IMR-90 (cell line): ENCODE measurements at regions not wholly inside any gene's neighbourhood (a gene's known extent, or its start where the extent isn't known, plus 50 kb on each side); places are given as distances from the start of the nearest gene placed in this dataset.

Source experiments
- ATAC-seq: fragments of 200-7000 bp; cut with Tn5 transposase; 2 replicates; pipeline ENCODE4 v1.9.1; 2020; ENCODE audit warnings: low read depth, mild to moderate bottlenecking, moderate library complexity
- BruUV-seq: library from RNA; stranded (reverse); fragments of 400-500 nt; replicated peaks from 2 replicates; lab custom pipeline; 2021; lab: Mats Ljungman, UMichigan
- CTCF ChIA-PET: fragments of 300-600 bp; formaldehyde crosslinking; extraction: SDS; loops from one replicate; lab custom pipeline; 2021; ENCODE audit warnings: antibody characterized with exemption; lab: Yijun Ruan, JAX
- POLR2A ChIA-PET: fragments of 300-600 bp; sonication (Branson Sonifier 250); formaldehyde crosslinking; loops from one replicate; lab custom pipeline; 2022; ENCODE audit warnings: antibody characterized with exemption; ENCODE audit not compliant: unreplicated experiment; lab: Charles Lee
- DNase-seq: peaks from one replicate; pipeline ENCODE4 v3.0.0; 2013
- H2AFZ ChIP-seq: replicated peaks from 2 replicates; pipeline ENCODE3; 2013; ENCODE audit warnings: low read length, mild to moderate bottlenecking; ENCODE audit not compliant: poor library complexity
- H2AK5ac ChIP-seq: 2 replicates; pipeline ENCODE4 v1.6.1; 2013; ENCODE audit warnings: low read depth, low read length, inconsistent platforms
- H2AK9ac ChIP-seq: replicated peaks from 2 replicates; pipeline ENCODE3; 2013; ENCODE audit warnings: mild to moderate bottlenecking, low read depth, low read length, moderate library complexity; ENCODE audit not compliant: poor library complexity
- H2BK120ac ChIP-seq: 2 replicates; pipeline ENCODE4 v1.6.1; 2013; ENCODE audit warnings: low read depth, low read length, inconsistent platforms
- H2BK15ac ChIP-seq: 3 replicates; pipeline ENCODE4 v1.6.1; 2013; ENCODE audit warnings: low read depth, low read length, inconsistent platforms
- H2BK20ac ChIP-seq: 2 replicates; pipeline ENCODE4 v1.6.1; 2013; ENCODE audit warnings: low read depth, mild to moderate bottlenecking, inconsistent platforms, low read length, moderate library complexity
- H2BK5ac ChIP-seq: 2 replicates; pipeline ENCODE4 v1.6.1; 2013; ENCODE audit warnings: mild to moderate bottlenecking, low read depth, low read length, inconsistent platforms; ENCODE audit not compliant: poor library complexity, severe bottlenecking
- H3K14ac ChIP-seq: replicated peaks from 2 replicates; pipeline ENCODE4 v1.6.1; 2013; ENCODE audit warnings: low read depth, low read length, inconsistent platforms
- H3K18ac ChIP-seq: 2 replicates; pipeline ENCODE4 v1.6.1; 2013; ENCODE audit warnings: low read depth, low read length, control low read depth
- H3K23ac ChIP-seq: 2 replicates; pipeline ENCODE4 v1.6.1; 2013; ENCODE audit warnings: low read depth, low read length, inconsistent platforms
- H3K27ac ChIP-seq: 2 replicates; pipeline ENCODE4 v1.5.1; 2013; ENCODE audit warnings: mild to moderate bottlenecking, control low read depth, low read length; ENCODE audit not compliant: insufficient read depth
- H3K27me3 ChIP-seq: 2 replicates; pipeline ENCODE4 v1.6.1; 2013; ENCODE audit warnings: low read length; ENCODE audit not compliant: control insufficient read depth, insufficient read depth
- H3K36me3 ChIP-seq: 2 replicates; pipeline ENCODE4 v1.6.1; 2013; ENCODE audit warnings: low read length, mixed read lengths; ENCODE audit not compliant: control insufficient read depth, insufficient read depth
- H3K4ac ChIP-seq: 2 replicates; pipeline ENCODE4 v1.6.1; 2013; ENCODE audit warnings: low read depth, low read length, inconsistent platforms
- H3K4me1 ChIP-seq: 2 replicates; pipeline ENCODE4 v1.6.1; 2013; ENCODE audit warnings: low read length, mixed read lengths; ENCODE audit not compliant: control insufficient read depth, insufficient read depth
- H3K4me2 ChIP-seq: 2 replicates; pipeline ENCODE4 v1.6.1; 2013; ENCODE audit warnings: low read depth, mild to moderate bottlenecking, control low read depth, low read length, moderate library complexity
- H3K4me3 ChIP-seq: 2 replicates; pipeline ENCODE4 v1.5.1; 2013; ENCODE audit warnings: low read depth, mild to moderate bottlenecking, control low read depth, low read length, moderate library complexity; ENCODE audit not compliant: insufficient read depth
- H3K56ac ChIP-seq: 2 replicates; pipeline ENCODE4 v1.6.1; 2013; ENCODE audit warnings: low read length, inconsistent platforms; ENCODE audit not compliant: insufficient read depth; ENCODE audit errors: extremely low read depth
- H3K79me1 ChIP-seq, 2 experiments: 2 replicates each; pipeline ENCODE4 v1.6.1; 2013; ENCODE audit warnings: low read length in 2 of 2, inconsistent platforms in 1 of 2, low read depth in 1 of 2
- H3K9ac ChIP-seq: 2 replicates; pipeline ENCODE4 v1.6.1; 2013; ENCODE audit warnings: low read depth, low read length, control low read depth
- H3K9me1 ChIP-seq: 2 replicates; pipeline ENCODE4 v1.6.1; 2013; ENCODE audit warnings: low read length, inconsistent platforms; ENCODE audit not compliant: insufficient read depth
- H3K9me3 ChIP-seq: 2 replicates; pipeline ENCODE4 v1.6.1; 2013; ENCODE audit warnings: low read length; ENCODE audit not compliant: control insufficient read depth, insufficient read depth
- H4K20me1 ChIP-seq: 2 replicates; pipeline ENCODE4 v1.6.1; 2013; ENCODE audit warnings: low read length, inconsistent platforms; ENCODE audit not compliant: insufficient read depth
- H4K5ac ChIP-seq: 2 replicates; pipeline ENCODE4 v1.6.1; 2013; ENCODE audit warnings: mild to moderate bottlenecking, low read depth, low read length, control low read depth
- H4K8ac ChIP-seq, 2 experiments: 2 replicates each; pipeline ENCODE4 v1.6.1; 2013; ENCODE audit warnings: low read depth in 2 of 2, low read length in 2 of 2, control low read depth in 1 of 2, inconsistent platforms in 1 of 2
- H4K91ac ChIP-seq: 2 replicates; pipeline ENCODE4 v1.6.1; 2013; ENCODE audit warnings: low read depth, low read length, inconsistent platforms; ENCODE audit not compliant: insufficient read depth
- FOS ChIP-seq: fragments of 150-350 bp; IDR thresholded peaks from 2 replicates; pipeline ENCODE4 v1.6.1; 2016; ENCODE audit warnings: low read depth, low read length
- MAFK ChIP-seq: IDR thresholded peaks from 2 replicates; pipeline ENCODE4 v1.6.1; 2012; ENCODE audit warnings: low read depth, low read length, improper control_type of control experiment
- MAZ ChIP-seq: IDR thresholded peaks from 2 replicates; pipeline ENCODE4 v1.6.1; 2012; ENCODE audit warnings: low read depth, mild to moderate bottlenecking, low read length, improper control_type of control experiment, moderate library complexity, borderline replicate concordance
- MXI1 ChIP-seq: IDR thresholded peaks from 2 replicates; pipeline ENCODE4 v1.6.1; 2012; ENCODE audit warnings: low read depth, mild to moderate bottlenecking, low read length, moderate library complexity, borderline replicate concordance
- POLR2A ChIP-seq: IDR thresholded peaks from 2 replicates; pipeline ENCODE4 v1.6.1; 2012; ENCODE audit warnings: mild to moderate bottlenecking, low read depth, low read length
- RAD21 ChIP-seq: IDR thresholded peaks from 2 replicates; pipeline ENCODE4 v1.6.1; 2012; ENCODE audit warnings: low read length, improper control_type of control experiment
- SMC3 ChIP-seq: fragments of 150-350 bp; IDR thresholded peaks from 2 replicates; pipeline ENCODE4 v1.6.1; 2016; ENCODE audit warnings: low read depth, mild to moderate bottlenecking, antibody characterized with exemption, low read length, moderate library complexity
- WGBS, 2 experiments: methylation state at CpG; one replicate each; pipeline versions ENCODE4 v1.1.5 to v1.1.7; 2013; ENCODE audit warnings: missing lambda C conversion rate in 2 of 2; ENCODE audit not compliant: insufficient read length in 1 of 2; ENCODE audit errors: extremely low coverage in 2 of 2; 5-methylcytosine and 5-hydroxymethylcytosine counted together
- dilution Hi-C: fragments of 300-500 bp; cut with HindIII; formaldehyde crosslinking; loops from one replicate; pipeline ENCODE4 v1.14.3; 2018; ENCODE audit warnings: low sequenced_read_pairs; ENCODE audit not compliant: unreplicated experiment
- in situ Hi-C: fragments of 300-500 bp; cut with MboI; formaldehyde crosslinking; loops from 3 replicates; pipeline ENCODE4 v1.14.3; 2019; ENCODE audit warnings: low sequenced_read_pairs, inconsistent platforms, mixed read lengths
- intact Hi-C: fragments of 100-400 bp; cut with micrococcal nuclease; formaldehyde crosslinking; loops from 2 replicates; pipeline ENCODE4 v1.10.0; 2022
- TF ChIP-seq, protein P1 (sequence below): fragments of 150-350 bp; IDR thresholded peaks from 2 replicates; pipeline ENCODE4 v1.6.1; 2017; ENCODE audit warnings: mild to moderate bottlenecking, antibody characterized with exemption, low read length, low read depth
- TF ChIP-seq, protein P2 (sequence below): fragments of 150-350 bp; IDR thresholded peaks from 2 replicates; pipeline ENCODE4 v1.6.1; 2016; ENCODE audit warnings: low read depth, mild to moderate bottlenecking, low read length, moderate library complexity, borderline replicate concordance

DNA sequence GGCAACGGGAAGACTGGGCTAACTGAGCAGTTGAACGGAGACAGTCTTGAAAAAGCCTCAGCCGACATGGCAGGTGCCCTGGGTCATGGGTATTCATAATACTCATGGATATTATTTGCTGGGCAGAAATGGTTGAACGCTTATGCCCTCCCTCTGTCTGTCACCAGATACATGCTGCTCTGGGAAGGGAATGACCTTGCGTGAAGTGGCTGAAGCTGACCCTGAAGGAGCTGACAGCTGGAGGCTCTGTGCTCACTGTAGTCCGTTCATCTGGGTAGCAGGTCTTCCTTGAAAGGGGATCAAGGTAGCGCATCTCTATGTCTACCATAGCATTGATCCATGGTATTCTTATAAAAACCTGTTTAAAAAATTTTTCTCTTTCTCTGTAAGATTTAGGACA, 390.7 kb downstream of the PDCD6IP start:
- no TSS peak for BruUV-seq
- Histone ChIP-seq H3K27me3 (no peaks in the 10 kb centered on the region), H3K27ac (no peak overlapping the region), H3K14ac (no peak overlapping the region), H2BK20ac (no peak overlapping the region), H3K56ac (no peak overlapping the region), H2BK15ac (no peak overlapping the region), H3K36me3 (no peaks in the 10 kb centered on the region), H3K4me2 (no peak overlapping the region), H3K4me3 (no peak overlapping the region), H2AK5ac (no peak overlapping the region), H4K20me1 (no peaks in the 10 kb centered on the region), H3K4me1 (no peaks in the 10 kb centered on the region), H2BK120ac (no peak overlapping the region), H4K91ac (no peak overlapping the region), H2BK5ac (no peak overlapping the region), H3K23ac (no peak overlapping the region), H2AFZ (no peak overlapping the region), H4K8ac (no peak overlapping the region), H3K18ac (no peak overlapping the region), H3K4ac (no peak overlapping the region), H4K5ac (no peak overlapping the region), H3K9me1 (no peaks in the 10 kb centered on the region), H3K9ac (no peak overlapping the region), H3K9me3 (no peaks in the 10 kb centered on the region), H2AK9ac (no peak overlapping the region), H3K79me1 (no peaks in the 10 kb centered on the region)
- WGBS, 2 experiments, result no CpG with 5 or more reads among the region's 7 CpGs
- TF ChIP-seq MAFK (no peak), FOS (no peak), RAD21 (no peak), MXI1 (no peak), SMC3 (no peak), MAZ (no peak), POLR2A (no peak)
- TF ChIP-seq, protein P1, sequence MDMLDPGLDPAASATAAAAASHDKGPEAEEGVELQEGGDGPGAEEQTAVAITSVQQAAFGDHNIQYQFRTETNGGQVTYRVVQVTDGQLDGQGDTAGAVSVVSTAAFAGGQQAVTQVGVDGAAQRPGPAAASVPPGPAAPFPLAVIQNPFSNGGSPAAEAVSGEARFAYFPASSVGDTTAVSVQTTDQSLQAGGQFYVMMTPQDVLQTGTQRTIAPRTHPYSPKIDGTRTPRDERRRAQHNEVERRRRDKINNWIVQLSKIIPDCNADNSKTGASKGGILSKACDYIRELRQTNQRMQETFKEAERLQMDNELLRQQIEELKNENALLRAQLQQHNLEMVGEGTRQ, result no peak
- TF ChIP-seq, protein P2, sequence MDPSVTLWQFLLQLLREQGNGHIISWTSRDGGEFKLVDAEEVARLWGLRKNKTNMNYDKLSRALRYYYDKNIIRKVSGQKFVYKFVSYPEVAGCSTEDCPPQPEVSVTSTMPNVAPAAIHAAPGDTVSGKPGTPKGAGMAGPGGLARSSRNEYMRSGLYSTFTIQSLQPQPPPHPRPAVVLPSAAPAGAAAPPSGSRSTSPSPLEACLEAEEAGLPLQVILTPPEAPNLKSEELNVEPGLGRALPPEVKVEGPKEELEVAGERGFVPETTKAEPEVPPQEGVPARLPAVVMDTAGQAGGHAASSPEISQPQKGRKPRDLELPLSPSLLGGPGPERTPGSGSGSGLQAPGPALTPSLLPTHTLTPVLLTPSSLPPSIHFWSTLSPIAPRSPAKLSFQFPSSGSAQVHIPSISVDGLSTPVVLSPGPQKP, result no peak
- in situ Hi-C loops, result no loop called here
- dilution Hi-C loops, result no loop called here
- no peak for DNase-seq
- CTCF ChIA-PET, result no interaction called here
- ATAC-seq, result no peak
- POLR2A ChIA-PET, result no interaction called here
- intact Hi-C loops, result no loop called here
